D721Med (cell line): ENCODE measurements at regions not wholly inside any gene's neighbourhood (a gene's known extent, or its start where the extent isn't known, plus 50 kb on each side); places are given as distances from the start of the nearest gene placed in this dataset.

Source experiments
- DNase-seq: peaks from one replicate; pipeline ENCODE4 v3.0.0; 2011; ENCODE audit warnings: low spot score; ENCODE audit not compliant: insufficient read length
- FAIRE-seq: peaks from 2 replicates; lab custom pipeline; 2011; peaks lifted over from hg19 to GRCh38; lab: Jason Lieb, UNC
- CTCF ChIP-seq: IDR thresholded peaks from 2 replicates; pipeline ENCODE4 v1.5.1; 2012; ENCODE audit warnings: mild to moderate bottlenecking, control low read depth; ENCODE audit not compliant: insufficient read depth; ENCODE audit errors: missing control alignments

GRCh38 chr14:38127784-38128183, 79.9 kb upstream of the SSTR1 start:
- no peak for FAIRE-seq
- no peak for DNase-seq
- no peak for TF ChIP-seq CTCF

- DNase-seq (no peak), FAIRE-seq (no peak)
- TF ChIP-seq CTCF = no peak
These were observed 79.1 kb upstream of the SSTR1 start for GRCh38 chr14:38128640-38129039.

- DNase-seq (no peak), FAIRE-seq (no peak)
- TF ChIP-seq CTCF = no peak
These were observed 78.5 kb upstream of the SSTR1 start for GRCh38 chr14:38129192-38129591.

GRCh38 chr14:38129705-38130104, 78.0 kb upstream of the SSTR1 start:
- no peak for TF ChIP-seq CTCF
- FAIRE-seq (no peak), DNase-seq (no peak)

GRCh38 chr14:38134416-38135030, 73.2 kb upstream of the SSTR1 start:
- TF ChIP-seq CTCF = no peak
- DNase-seq = no peak
- no peak for FAIRE-seq

GRCh38 chr14:38135106-38135867, 72.4 kb upstream of the SSTR1 start:
- no peak for FAIRE-seq
- no peak for TF ChIP-seq CTCF
- DNase-seq = no peak

- FAIRE-seq (no peak), DNase-seq (no peak)
- no peak for TF ChIP-seq CTCF
These were observed 70.7 kb upstream of the SSTR1 start for GRCh38 chr14:38137005-38137404.
